Skeletal muscle cell (primary cell): ENCODE measurements at regions not wholly inside any gene's neighbourhood (a gene's known extent, or its start where the extent isn't known, plus 50 kb on each side); places are given as distances from the start of the nearest gene placed in this dataset.

Experiments
- DNase-seq: peaks from one replicate; pipeline ENCODE4 v3.0.0-alpha.2; 2010; ENCODE audit warnings: low read depth
- H3K4me3 ChIP-seq: 2 replicates; pipeline ENCODE4 v1.5.1; 2011; ENCODE audit warnings: low read depth, mild to moderate bottlenecking, control low read depth, low read length, moderate library complexity

GRCh38 chr16:86050111-86050510, 151.1 kb downstream of the IRF8 start:
- no peak for DNase-seq
- no peak overlapping the region for H3K4me3 ChIP-seq

GRCh38 chr16:86050591-86051367, 151.8 kb downstream of the IRF8 start:
- no peak overlapping the region for H3K4me3 ChIP-seq
- no peak for DNase-seq

GRCh38 chr16:86051368-86052114, 152.6 kb downstream of the IRF8 start:
- DNase-seq: no peak
- no peak overlapping the region for H3K4me3 ChIP-seq

- DNase-seq: no peak
- H3K4me3 ChIP-seq: no peak overlapping the region
These were observed 153.2 kb downstream of the IRF8 start for GRCh38 chr16:86052115-86052670.

GRCh38 chr16:86052926-86053325, 154.0 kb downstream of the IRF8 start:
- DNase-seq: no peak
- no peak overlapping the region for H3K4me3 ChIP-seq

GRCh38 chr16:86059253-86060171, 160.6 kb downstream of the IRF8 start:
- no peak for DNase-seq
- H3K4me3 ChIP-seq: no peak overlapping the region

GRCh38 chr16:86060381-86061317, 161.7 kb downstream of the IRF8 start:
- DNase-seq: no peak

GRCh38 chr16:86061318-86061695, 162.3 kb downstream of the IRF8 start:
- DNase-seq: no peak

More at GRCh38 chr16:86060381-86061317, 161.7 kb downstream of the IRF8 start:
- no peak overlapping the region for H3K4me3 ChIP-seq

GRCh38 chr16:86061721-86062120, 162.8 kb downstream of the IRF8 start:
- no peak overlapping the region for H3K4me3 ChIP-seq
- DNase-seq: no peak

More at GRCh38 chr16:86061318-86061695, 162.3 kb downstream of the IRF8 start:
- no peak overlapping the region for H3K4me3 ChIP-seq

- no peak overlapping the region for H3K4me3 ChIP-seq
- no peak for DNase-seq
These were observed 163.5 kb downstream of the IRF8 start for GRCh38 chr16:86062271-86062965.

- DNase-seq: no peak
- no peak overlapping the region for H3K4me3 ChIP-seq
These were observed 164.9 kb downstream of the IRF8 start for GRCh38 chr16:86063760-86064405.

GRCh38 chr16:86064431-86065250, 165.7 kb downstream of the IRF8 start:
- no peak for DNase-seq
- no peak overlapping the region for H3K4me3 ChIP-seq

- H3K4me3 ChIP-seq: no peak overlapping the region
- no peak for DNase-seq
These were observed 166.7 kb downstream of the IRF8 start for GRCh38 chr16:86065711-86066110.

- DNase-seq: no peak
- H3K4me3 ChIP-seq: no peak overlapping the region
These were observed 167.8 kb downstream of the IRF8 start for GRCh38 chr16:86066811-86067210.

GRCh38 chr16:86067516-86067915, 168.6 kb downstream of the IRF8 start:
- H3K4me3 ChIP-seq: no peak overlapping the region

GRCh38 chr16:86067936-86068335, 169.0 kb downstream of the IRF8 start:
- DNase-seq: no peak
- H3K4me3 ChIP-seq: no peak overlapping the region

More at GRCh38 chr16:86067516-86067915, 168.6 kb downstream of the IRF8 start:
- DNase-seq: no peak

GRCh38 chr16:86068722-86069121, 169.8 kb downstream of the IRF8 start:
- no peak overlapping the region for H3K4me3 ChIP-seq
- no peak for DNase-seq
